Thymus (tissue), 11 donors: ENCODE measurements at regions not wholly inside any gene's neighbourhood (a gene's known extent, or its start where the extent isn't known, plus 50 kb on each side); places are given as distances from the start of the nearest gene placed in this dataset.

Experiments
- DNase-seq, 9 donors: peaks; one replicate each; pipeline ENCODE4 v3.0.0-alpha.2; 2013; ENCODE audit warnings: low spot score in 9 of 9, low read depth in 6 of 9, missing footprints in 1 of 9
- H3K27ac ChIP-seq, 2 donors: one replicate each; pipeline ENCODE4 v1.5.1; 2013; ENCODE audit warnings: control low read depth in 1 of 2, low read depth in 1 of 2, low read length in 1 of 2, mild to moderate bottlenecking in 1 of 2, moderate library complexity in 1 of 2
- H3K27me3 ChIP-seq, 2 donors: one replicate each; pipeline ENCODE4 v1.5.1; 2013; ENCODE audit warnings: low read length in 1 of 2; ENCODE audit not compliant: control insufficient read depth in 2 of 2, insufficient read depth in 1 of 2
- H3K36me3 ChIP-seq, 2 donors: one replicate each; pipeline ENCODE4 v1.5.1; 2013; ENCODE audit warnings: low read length in 1 of 2, mild to moderate bottlenecking in 1 of 2, moderate library complexity in 1 of 2; ENCODE audit not compliant: control insufficient read depth in 2 of 2, insufficient read depth in 2 of 2
- H3K4me1 ChIP-seq, 2 donors: one replicate each; pipeline ENCODE4 v1.5.1; 2013; ENCODE audit warnings: low read length in 2 of 2; ENCODE audit not compliant: control insufficient read depth in 2 of 2, insufficient read depth in 2 of 2
- H3K4me3 ChIP-seq, 2 donors: one replicate each; pipeline ENCODE4 v1.5.1; 2013; ENCODE audit warnings: low read length in 2 of 2, control low read depth in 1 of 2, mild to moderate bottlenecking in 1 of 2
- H3K9me3 ChIP-seq, 2 donors: one replicate each; pipeline ENCODE4 v1.5.1; 2013; ENCODE audit warnings: low read length in 1 of 2, mild to moderate bottlenecking in 1 of 2; ENCODE audit not compliant: control insufficient read depth in 2 of 2, insufficient read depth in 1 of 2
- WGBS: extraction: QIAGEN DNeasy Blood & Tissue Kit; methylation state at CpG from one replicate; pipeline ENCODE4 v1.1.7; 2013; 5-methylcytosine and 5-hydroxymethylcytosine counted together
- donor health status: healthy.

DNA sequence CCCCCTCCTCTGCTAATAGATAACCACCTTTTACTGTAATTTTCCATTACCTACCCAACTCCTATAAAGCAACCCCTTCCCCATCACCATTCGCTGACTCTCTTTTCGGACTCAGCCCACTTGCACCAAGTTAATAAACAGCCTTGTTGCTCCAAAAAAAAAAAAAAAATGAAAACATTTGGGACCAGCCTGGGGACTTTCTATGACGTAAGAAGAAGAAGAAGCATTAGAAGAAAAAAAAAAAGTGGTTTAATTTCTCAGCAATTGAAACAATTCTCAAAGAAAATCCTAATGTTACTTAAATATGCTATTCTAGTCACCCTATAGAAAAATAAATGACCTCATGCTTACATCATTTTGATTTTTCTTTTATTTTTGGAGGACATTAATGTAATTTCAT is 301.5 kb upstream of the ANO3 start:
- no peak overlapping the region for H3K27ac ChIP-seq
- no peaks in the 10 kb centered on the region for H3K4me1 ChIP-seq
- no peaks in the 10 kb centered on the region for H3K36me3 ChIP-seq
- no peaks in the 10 kb centered on the region for H3K9me3 ChIP-seq
- 92% methylated on average over 3 of the region's 3 CpGs for WGBS
- no peak for DNase-seq
- no peaks in the 10 kb centered on the region for H3K27me3 ChIP-seq
- no peak overlapping the region for H3K4me3 ChIP-seq

DNA sequence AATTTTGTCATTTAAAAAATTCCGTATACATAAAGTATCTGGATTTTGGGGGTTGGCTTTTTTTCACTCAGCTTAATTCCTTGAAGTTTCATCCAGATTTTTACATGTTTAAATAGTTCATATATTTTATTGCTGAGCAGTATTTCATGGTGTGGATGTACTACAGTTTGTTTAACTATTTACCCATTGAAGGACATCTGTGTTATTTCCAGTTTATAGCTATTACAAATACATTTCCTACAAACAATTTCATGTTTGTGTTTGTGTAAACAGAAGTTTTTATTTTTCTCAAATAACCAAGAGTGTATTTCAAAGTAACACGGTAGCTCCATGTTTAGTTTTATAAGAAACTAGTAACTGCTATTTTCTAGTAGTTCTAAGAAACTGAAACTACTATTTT is 299.7 kb upstream of the ANO3 start:
- H3K4me1 ChIP-seq, result no peaks in the 10 kb centered on the region
- H3K4me3 ChIP-seq, result no peak overlapping the region
- no peaks in the 10 kb centered on the region for H3K9me3 ChIP-seq
- no peaks in the 10 kb centered on the region for H3K36me3 ChIP-seq
- no peak for DNase-seq
- H3K27ac ChIP-seq, result no peak overlapping the region
- no peaks in the 10 kb centered on the region for H3K27me3 ChIP-seq
- WGBS, result 42% methylated on average over 2 of the region's 2 CpGs

DNA sequence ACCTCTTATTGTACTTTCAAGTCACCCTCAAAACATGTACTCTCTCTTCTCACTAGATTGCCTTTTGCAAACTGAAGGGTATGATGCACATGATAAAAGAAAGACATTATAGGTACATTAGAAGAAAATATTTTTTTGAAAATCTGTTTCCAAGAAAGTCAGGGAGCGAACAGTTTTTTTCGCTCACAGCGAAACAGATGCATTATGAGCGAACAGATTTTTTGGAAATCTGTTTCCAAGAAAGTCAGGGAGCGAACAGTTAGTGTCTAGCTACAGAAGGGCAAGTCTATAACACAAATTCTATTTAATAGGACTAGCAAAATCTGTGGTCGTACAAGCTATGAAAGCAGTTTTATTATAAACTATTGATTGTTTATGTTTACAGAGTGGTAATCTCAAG is 296.2 kb upstream of the ANO3 start:
- no peaks in the 10 kb centered on the region for H3K36me3 ChIP-seq
- WGBS, result 80% methylated on average over 6 of the region's 6 CpGs
- DNase-seq, result no peak
- no peaks in the 10 kb centered on the region for H3K27me3 ChIP-seq
- H3K4me3 ChIP-seq, result no peak overlapping the region
- H3K4me1 ChIP-seq, result no peaks in the 10 kb centered on the region
- H3K9me3 ChIP-seq, result no peaks in the 10 kb centered on the region
- no peak overlapping the region for H3K27ac ChIP-seq

DNA sequence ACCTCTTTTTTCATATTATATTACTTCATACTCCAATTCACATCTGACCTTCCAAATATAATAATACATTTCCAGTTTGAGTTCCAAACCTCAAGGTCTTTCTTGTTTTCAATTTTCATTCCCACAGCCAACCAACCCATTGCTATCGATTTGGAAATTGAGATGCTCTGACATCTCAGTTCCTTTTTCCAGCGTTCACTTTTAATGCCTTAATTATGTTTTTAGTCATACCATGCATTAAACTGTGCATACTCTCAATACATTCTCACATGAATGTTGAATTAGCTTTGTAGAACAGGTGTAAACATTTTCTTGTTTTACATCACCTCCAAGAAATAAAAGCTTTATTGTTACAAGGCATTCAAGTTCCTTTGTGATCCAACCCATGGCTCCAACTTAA is 294.2 kb upstream of the ANO3 start:
- Histone ChIP-seq H3K27ac (no peak overlapping the region), H3K9me3 (no peaks in the 10 kb centered on the region), H3K4me3 (no peak overlapping the region), H3K27me3 (no peaks in the 10 kb centered on the region), H3K4me1 (no peaks in the 10 kb centered on the region), H3K36me3 (no peaks in the 10 kb centered on the region)
- WGBS, result 92% methylated on average over 2 of the region's 2 CpGs
- no peak for DNase-seq

DNA sequence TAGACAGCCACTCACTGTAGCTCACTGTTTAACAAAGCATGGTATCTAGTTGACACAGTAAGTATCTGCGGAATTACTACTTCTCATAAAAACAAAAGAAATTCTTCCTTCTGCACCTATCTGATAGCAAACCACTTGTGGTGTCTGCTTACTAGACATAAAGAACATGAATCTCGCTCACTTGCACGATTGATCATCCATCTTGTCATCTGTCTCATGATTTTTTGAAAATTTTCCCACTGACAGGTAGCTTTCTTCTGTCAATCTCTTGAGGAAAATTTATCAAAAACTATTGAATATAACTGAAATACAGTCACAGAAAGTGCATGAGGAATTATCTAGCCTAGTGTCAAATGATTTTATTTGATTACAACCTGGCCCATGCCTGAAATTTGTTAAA is 291.6 kb upstream of the ANO3 start:
- H3K27ac ChIP-seq, result no peak overlapping the region
- H3K36me3 ChIP-seq, result no peaks in the 10 kb centered on the region
- 63% methylated on average over 3 of the region's 3 CpGs for WGBS
- no peaks in the 10 kb centered on the region for H3K27me3 ChIP-seq
- no peak for DNase-seq
- H3K9me3 ChIP-seq, result no peaks in the 10 kb centered on the region
- no peak overlapping the region for H3K4me3 ChIP-seq
- H3K4me1 ChIP-seq, result no peaks in the 10 kb centered on the region

DNA sequence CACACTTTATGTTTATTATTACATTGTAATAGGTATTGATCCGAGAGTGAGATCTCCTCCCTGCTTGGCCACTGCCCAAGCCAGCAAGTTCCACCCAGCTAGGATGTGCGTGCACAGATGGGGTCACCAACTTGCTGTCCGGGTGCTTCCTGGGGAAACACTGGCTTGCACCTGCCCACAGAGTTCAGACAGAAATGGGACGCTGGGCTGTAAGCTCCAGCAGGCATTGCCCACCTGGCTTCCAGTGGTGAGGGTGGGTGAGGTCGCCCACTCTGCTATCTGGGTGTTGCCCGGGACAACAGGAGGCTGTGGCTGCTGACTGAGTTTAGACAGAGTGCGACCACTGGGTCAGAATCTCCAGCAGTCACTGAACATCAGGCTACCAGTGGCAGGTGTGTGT is 289.8 kb upstream of the ANO3 start:
- 95% methylated on average over 7 of the region's 7 CpGs for WGBS
- Histone ChIP-seq H3K27me3 (no peaks in the 10 kb centered on the region), H3K9me3 (no peaks in the 10 kb centered on the region), H3K4me3 (no peak overlapping the region), H3K36me3 (no peaks in the 10 kb centered on the region), H3K4me1 (no peaks in the 10 kb centered on the region), H3K27ac (no peak overlapping the region)
- DNase-seq, result no peak

DNA sequence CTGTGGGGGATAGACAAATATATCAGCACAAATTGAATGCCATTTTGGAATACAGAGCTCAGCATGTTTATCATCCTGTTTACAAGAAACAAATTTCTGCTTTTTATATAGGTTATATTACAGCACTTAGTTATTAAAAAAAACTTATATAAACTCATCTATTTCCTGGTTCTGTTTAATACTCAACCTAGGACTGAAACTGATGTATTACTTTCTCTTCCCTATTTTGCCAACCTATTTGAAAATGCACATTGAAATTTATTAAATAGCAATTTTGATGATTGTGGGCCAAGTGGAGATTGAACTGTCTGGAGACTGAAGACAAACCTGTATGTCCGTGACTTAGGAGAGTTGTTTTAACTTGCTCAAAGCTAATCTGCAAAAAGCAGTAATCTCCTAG is 288.3 kb upstream of the ANO3 start:
- Histone ChIP-seq H3K4me3 (no peak overlapping the region), H3K36me3 (no peaks in the 10 kb centered on the region), H3K27ac (no peak overlapping the region), H3K4me1 (no peaks in the 10 kb centered on the region), H3K9me3 (no peaks in the 10 kb centered on the region), H3K27me3 (no peaks in the 10 kb centered on the region)
- no peak for DNase-seq
- 88% methylated on average over 1 of the region's 1 CpG for WGBS

DNA sequence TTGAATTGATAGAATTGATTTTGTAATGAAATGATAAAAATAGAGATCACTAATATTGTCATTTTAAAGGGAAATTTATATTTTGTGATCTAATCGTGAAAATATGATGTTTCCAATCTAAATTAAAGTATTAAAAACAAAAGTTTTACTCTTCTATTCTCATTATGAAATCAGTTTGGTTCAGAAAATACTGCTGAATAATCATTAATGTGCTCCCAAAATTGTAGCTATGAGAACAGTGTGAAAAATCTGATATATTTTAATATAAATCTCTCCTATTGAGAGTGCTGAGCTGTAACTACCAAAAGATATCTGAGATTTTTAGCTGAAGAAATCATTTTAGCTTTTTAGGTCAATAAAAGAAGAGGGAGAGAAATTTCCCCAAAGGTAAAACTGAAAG is 287.5 kb upstream of the ANO3 start:
- H3K27me3 ChIP-seq, result no peaks in the 10 kb centered on the region
- H3K27ac ChIP-seq, result no peak overlapping the region
- no peaks in the 10 kb centered on the region for H3K4me1 ChIP-seq
- no peak for DNase-seq
- H3K4me3 ChIP-seq, result no peak overlapping the region
- WGBS, result 85% methylated on average over 1 of the region's 1 CpG
- H3K9me3 ChIP-seq, result no peaks in the 10 kb centered on the region
- H3K36me3 ChIP-seq, result no peaks in the 10 kb centered on the region

DNA sequence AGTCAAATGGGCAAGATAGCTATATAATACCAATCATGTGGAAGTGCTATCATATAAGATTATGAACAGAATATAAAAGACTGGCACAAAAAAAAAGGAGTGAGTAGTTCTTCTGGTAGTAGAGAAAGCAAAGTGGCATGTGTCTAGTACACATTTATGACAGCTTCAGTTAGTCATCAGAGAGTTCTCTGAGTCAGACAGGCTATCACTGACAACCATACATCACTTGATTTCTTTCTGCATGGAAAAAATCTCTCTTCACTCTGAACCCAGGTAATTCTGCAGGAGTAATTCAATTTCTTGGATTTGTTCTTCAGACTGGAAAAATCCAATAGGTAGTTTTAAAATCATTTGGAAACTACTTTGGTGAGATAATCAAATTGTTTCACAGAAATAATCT is 286.8 kb upstream of the ANO3 start:
- Histone ChIP-seq H3K4me1 (no peaks in the 10 kb centered on the region), H3K9me3 (no peaks in the 10 kb centered on the region), H3K4me3 (no peak overlapping the region), H3K36me3 (no peaks in the 10 kb centered on the region), H3K27me3 (no peaks in the 10 kb centered on the region), H3K27ac (no peak overlapping the region)
- no peak for DNase-seq

DNA sequence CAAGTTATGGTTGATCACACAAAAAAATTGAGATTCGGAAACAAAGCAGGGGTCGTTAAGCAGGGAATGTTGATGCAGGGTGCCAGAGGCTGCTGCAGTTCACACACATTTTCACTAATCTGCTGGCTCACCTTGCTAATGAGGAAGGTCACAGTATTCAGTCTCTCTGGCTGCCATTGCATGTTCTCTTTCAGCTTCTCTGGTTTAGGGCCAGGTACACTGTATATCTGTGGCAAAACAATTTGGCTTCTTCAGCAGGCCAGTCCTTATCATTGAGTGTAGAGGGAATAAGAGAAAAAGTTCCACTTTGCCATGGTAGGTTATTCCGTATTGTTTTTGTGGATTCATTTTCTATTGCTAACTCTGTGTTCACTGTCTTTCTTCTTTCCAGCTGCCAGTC is 283.7 kb upstream of the ANO3 start:
- Histone ChIP-seq H3K36me3 (no peaks in the 10 kb centered on the region), H3K9me3 (no peaks in the 10 kb centered on the region), H3K27me3 (no peaks in the 10 kb centered on the region), H3K27ac (no peak overlapping the region), H3K4me1 (no peaks in the 10 kb centered on the region), H3K4me3 (no peak overlapping the region)
- DNase-seq, result no peak
- 89% methylated on average over 3 of the region's 3 CpGs for WGBS
